HG02884 (cell line): ENCODE measurements at regions not wholly inside any gene's neighbourhood (a gene's known extent, or its start where the extent isn't known, plus 50 kb on each side); places are given as distances from the start of the nearest gene placed in this dataset.

Experiments
- ATAC-seq: cut with Tn5 transposase; IDR thresholded peaks from one replicate; pipeline ENCODE4 v1.9.1; 2021; ENCODE audit warnings: mild to moderate bottlenecking, moderate library complexity; ENCODE audit not compliant: unreplicated experiment

- ATAC-seq = no peak
These were observed 714.2 kb upstream of the C9orf72 start for GRCh38 chr9:28287455-28287854.

DNA sequence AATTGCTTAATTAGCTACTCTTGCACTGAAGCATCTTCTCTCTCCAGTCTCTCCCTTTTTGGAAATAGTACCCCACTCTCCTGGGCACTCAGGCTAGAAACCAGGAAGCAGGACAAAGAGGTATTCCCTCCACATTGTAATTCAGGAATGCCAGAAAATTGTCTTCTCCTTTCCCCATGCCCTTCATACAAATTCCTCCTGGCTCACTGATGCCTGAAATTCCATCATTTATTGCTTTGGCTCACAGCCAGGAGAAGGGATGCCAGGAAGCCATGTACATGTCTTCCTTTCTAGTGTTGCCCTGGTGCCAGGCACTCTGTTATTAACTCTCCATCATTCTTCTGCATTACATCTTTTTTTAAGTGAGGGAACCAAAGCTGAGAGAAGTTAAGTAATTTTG lies 716.5 kb upstream of the C9orf72 start:
- ATAC-seq = no peak

GRCh38 chr9:28293369-28294090 lies 720.2 kb upstream of the C9orf72 start:
- no peak for ATAC-seq

DNA sequence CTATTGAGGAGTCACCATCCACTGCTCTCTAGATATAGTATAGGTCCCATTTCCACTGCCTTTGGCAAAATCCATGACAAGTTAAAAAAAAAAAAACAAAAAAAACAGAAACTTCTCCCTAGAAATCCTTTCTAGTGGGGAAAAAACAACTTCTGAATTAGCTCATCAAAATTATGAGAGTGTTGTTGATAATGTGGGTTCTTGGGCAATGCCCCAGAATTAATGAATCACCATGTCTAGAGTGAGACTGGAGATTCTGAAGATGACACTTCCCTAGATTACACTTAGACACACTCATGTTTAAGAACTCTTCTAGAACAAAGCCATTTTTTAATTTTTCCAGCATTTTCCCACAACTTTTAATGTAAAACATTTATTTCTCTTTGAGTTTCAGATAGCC lies 728.0 kb upstream of the C9orf72 start:
- ATAC-seq = no peak

- ATAC-seq = no peak
These were observed 744.5 kb upstream of the C9orf72 start for GRCh38 chr9:28317745-28318144.

GRCh38 chr9:28318515-28318914 lies 745.2 kb upstream of the C9orf72 start:
- no peak for ATAC-seq

GRCh38 chr9:28319981-28320380 lies 746.7 kb upstream of the C9orf72 start:
- ATAC-seq = no peak

DNA sequence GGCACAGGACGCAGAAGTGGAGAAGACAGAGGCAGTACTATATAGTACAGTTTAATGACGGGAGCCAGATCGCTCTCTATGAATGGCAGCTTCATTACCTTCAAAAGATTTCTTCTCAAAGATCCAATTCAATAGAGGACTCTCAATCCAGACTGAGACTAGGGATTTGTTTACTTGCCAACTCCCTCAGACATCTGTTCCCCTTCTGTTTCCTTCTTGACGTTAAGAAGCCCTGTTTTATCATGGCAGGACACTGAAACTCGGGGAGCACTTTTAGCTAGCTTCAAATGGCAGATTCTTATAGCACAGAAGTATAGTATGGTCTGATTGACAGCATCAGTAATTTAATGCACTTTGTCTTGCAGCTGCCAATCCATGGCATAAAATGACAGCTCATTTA lies 747.3 kb upstream of the C9orf72 start:
- no peak for ATAC-seq

GRCh38 chr9:28329323-28329722 lies 756.0 kb upstream of the C9orf72 start:
- ATAC-seq = no peak

DNA sequence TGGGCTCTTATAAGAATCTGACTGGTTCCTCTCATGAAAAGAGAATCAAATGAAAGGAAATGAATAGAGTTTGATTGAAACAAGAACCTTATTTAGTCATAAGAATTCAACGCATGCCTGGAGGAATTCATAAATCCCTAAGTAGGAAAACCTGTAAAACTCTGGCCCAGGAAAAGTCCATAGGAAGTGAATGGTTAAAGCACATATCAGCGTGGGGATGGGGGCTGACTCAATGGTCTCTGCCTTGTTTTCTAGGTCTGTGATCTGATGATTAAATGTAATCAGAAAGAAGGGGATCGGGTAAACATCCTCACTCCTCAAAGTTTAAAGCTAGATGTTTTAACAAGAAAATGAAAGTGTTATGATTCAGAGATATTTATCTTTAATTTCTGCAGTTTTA lies 759.4 kb upstream of the C9orf72 start:
- no peak for ATAC-seq

DNA sequence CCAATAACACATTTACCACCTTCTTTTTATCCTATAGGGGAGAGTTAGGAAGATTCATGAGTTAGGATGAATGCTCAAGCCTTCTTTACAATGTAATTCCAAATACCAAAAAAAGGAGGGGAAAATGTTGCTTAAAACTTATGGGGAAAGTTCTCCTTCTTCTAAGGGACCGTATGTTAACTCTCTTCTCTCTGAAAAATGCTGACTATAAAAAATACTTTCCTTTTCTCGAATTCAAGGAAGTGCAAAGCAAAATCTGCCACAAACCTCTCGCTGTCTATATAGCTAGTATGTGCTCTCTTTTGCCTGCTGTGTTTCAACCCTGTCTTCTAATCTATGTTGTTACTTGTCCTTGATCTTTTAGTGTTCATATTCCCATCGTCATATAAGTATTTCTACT lies 768.6 kb upstream of the C9orf72 start:
- no peak for ATAC-seq

DNA sequence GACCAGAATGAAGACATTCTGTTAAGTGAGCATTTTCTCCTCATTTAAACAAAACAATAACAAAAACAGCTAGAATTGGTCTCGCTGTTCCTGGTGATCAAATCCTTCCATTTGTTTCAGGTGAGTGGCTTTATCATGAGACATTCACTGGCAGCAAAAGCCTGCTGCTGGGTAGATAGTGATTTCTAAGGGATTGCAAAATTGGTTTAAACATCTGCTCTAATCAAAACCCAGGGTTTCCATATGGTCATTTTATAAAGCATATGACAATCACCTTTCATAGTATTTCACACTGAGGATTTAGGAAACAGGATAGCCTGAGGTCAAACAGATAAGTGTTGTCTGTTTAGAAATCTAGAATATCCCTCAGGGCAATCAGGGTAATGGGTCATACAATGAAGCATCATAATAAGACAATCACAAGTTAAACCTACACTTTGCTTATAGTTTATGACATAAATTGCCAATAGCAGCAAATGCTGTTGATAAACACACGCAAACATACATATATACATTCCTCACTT lies 769.6 kb upstream of the C9orf72 start:
- ATAC-seq = no peak

DNA sequence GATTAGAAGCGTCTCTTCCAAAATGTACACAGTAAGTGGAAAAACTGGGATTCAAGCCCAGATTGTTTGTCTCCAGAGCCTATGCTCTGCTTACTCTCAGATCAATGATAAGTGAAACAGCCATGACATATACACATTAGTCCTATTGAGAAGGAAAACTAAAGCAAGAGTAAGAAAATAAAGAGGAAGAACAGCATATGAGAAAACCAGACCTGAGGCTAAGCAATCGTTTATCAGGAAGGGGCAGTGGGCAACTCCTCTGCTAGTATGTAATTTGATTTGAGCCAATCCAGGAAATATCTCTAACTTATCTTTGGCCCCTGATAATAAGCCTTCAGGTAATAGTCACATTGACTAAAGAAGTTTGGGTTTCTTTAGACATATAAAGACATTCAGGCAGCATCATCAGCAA lies 789.9 kb upstream of the C9orf72 start:
- ATAC-seq = no peak

GRCh38 chr9:28365020-28365640 lies 791.8 kb upstream of the C9orf72 start:
- no peak for ATAC-seq

DNA sequence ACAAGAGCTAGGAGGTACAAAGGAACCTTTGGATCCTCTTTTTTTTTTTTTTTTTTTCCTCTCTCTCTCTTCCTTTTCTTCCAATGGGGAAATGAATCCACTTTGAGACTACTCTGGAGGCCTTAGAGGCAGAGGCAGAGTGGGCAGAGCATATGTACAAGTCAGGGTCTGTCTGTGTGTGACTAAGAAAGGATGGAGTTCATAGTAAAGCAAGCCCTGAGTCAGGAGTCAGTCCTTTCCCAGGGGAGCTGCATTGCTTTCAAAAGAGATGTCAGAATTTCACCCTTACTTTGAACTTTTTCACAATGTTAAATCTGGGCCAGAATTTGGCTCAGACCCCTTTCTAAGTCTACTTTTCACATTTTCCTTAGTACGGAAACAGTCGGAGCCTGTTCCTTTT lies 792.4 kb upstream of the C9orf72 start:
- no peak for ATAC-seq

DNA sequence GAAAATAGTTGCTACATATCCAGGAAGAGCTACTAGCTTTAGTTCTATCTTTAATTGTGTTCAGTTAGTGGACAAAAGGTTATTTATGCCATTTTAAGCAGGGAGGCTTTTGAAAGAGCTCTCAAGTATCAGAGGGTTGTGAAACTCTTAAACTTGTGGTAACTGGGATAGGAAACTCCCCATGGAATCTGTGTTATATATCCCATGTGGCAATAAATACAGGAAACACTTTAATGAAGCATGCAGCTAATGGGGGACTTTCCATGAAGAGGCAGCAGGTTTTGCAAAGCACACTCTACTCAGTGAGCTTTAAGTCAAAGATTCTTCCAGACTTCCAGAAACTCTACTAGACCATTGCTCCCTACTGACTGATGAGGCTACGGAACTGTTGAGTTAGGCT lies 805.0 kb upstream of the C9orf72 start:
- no peak for ATAC-seq

DNA sequence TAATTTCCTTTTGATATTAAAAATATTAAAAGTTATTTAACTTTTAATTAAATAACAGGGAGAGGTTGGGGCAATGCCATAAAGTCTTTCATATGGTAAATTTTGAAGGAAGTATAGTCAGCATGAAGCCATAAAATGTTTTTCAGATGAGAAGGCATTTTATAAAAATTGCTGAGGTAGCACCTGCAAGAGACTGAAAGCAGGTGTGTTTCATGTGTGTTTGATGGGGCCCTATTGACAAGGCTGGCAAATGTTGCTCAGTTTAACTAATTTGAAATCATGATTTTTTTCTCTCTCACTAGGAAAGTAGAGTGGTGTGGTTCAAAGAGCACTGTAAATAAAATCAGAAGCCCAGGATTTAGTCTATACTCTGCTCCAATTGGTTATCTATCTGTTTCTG lies 805.8 kb upstream of the C9orf72 start:
- ATAC-seq = no peak

DNA sequence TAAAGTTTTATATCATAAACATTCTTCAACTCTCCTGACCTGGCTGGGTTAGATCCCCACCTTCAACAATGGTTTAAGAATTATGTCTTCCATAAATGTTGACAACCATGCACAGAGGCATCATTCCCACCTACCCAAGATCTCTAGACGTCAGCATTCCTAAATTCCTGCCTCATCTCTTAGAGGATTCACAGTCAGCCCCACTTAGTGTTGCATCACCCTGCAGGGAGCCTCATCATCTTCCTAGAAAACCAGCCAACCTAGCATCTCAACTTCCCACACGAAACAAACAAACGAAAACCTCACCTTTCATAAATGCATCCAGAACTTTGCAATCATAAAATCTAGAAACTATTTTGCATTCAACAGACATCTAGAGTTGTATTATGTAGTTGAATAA lies 816.1 kb upstream of the C9orf72 start:
- no peak for ATAC-seq

GRCh38 chr9:28394774-28395173 lies 821.5 kb upstream of the C9orf72 start:
- ATAC-seq = no peak

DNA sequence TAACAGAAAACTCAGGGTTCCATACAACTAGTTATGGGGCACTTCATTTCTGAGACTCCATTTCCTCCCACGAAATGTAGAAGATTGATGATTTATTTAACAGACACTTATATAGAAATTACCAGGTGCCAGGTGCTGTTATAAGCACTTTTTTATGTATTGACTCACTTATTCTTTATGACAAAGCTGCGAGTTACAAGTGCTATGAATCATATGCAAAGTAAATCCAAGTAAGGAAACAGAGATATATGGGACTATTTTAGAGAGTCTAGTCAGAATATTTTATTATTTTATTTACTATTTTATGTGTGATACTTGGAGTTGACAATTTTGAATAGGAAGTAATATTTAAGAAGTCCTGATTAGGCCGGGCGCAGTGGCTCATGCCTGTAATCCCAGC lies 822.8 kb upstream of the C9orf72 start:
- no peak for ATAC-seq

DNA sequence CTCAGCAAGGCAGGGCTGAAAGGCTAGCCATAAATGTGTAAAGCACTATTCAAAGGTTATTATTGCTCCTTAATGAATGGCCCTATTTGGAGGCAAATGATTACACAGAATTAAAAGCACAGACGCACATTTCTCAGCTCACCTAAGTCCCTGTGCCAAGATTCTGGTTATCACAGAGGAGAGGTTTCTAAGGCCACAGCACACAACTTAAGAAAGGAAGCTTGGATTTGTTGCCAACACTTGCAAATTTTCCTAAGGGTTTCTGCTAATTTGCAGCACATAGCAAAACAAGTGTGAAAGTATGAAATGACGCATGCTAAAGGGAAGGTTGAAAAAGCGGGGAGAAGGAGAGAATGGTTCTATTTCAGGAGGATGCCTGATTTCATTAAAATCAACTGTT lies 834.1 kb upstream of the C9orf72 start:
- ATAC-seq = no peak

GRCh38 chr9:28409919-28410318 lies 836.6 kb upstream of the C9orf72 start:
- ATAC-seq = no peak

GRCh38 chr9:28410411-28410810 lies 837.1 kb upstream of the C9orf72 start:
- ATAC-seq = no peak
